ENCODE measurements at regions not wholly inside any gene's neighbourhood (a gene's known extent, or its start where the extent isn't known, plus 50 kb on each side); places are given as distances from the start of the nearest gene placed in this dataset.
"Not testable (repeated sequence)": the region's sequence is repeated elsewhere in the genome, so short reads cannot be mapped to it uniquely, and the experiment has no call there.

GRCh38 chr3:153552887-153553604, 391.0 kb downstream of the RAP2B start:
- no peak for DNase-seq (ENCODE audit: low read depth)

DNA sequence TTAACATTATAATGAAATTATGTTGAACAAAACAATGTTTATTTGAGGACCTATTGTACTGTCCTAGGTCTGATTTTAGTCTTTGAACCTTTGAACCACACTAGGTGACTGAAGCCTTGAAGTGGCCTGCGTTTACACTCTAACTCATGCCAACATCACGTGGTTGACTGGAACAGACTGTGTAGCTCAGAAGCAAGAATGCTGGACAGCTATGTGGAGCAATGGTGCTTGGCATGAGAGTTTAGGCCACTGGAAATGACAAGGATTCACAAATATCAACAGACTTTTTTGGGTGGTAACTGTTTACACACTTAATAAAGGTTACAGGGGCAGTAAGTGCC, 391.5 kb downstream of the RAP2B start:
- no peak for DNase-seq (ENCODE audit: low read depth)

DNA sequence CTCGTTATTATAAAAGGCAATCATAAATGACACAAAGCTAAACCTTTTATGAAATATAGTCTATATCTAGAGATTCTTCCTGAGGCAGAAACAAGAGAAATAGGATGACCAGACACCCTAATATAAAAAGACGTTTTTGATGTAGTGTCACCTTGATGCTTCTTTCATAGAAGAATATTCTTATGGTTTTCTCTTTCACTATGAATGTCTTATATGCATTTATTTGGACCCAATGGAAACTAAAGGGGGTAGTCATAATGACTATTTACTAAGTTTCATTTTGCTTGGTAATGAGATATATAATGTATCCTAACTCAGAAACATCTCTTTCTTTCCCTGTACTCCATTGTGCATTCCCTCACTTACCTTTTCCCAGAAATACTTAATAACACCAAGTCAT, 393.9 kb downstream of the RAP2B start:
- no peak for DNase-seq (ENCODE audit: low read depth)

DNA sequence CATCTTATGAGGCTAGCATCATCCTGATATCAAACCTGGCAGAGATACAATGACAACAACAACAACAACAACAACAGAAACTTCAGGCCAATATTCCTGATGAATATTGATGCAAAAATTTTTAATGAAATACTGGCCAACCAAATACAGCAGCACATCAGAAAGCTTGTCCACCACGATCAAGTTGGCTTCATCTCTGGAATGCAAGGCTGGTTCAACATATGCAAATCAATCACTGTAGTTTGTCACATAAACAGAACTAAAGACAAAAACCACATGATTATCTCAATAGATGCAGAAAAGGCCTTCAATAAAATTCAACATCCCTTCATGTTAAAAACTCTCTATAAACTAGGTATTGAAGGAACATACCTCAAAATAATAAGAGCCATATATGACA, 397.3 kb downstream of the RAP2B start:
- not testable (repeated sequence) for DNase-seq (ENCODE audit: low read depth)

DNA sequence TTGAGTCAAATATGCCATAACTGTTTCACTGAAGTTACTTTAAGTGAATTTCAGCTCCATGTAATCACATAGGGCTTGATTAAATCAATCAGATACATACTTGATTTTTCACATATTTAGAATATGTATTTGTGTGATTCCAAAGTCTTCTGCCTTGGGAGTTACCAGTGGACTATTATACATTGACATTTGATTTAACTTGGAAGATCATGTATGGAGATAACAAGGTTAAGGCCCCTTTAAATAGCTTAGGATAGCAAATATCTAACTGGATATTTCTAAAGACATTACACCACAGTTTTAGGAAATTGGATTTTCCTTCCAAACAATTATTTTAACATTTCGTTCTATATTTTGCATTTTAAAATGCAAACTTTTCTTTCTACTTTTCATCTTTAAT, 405.0 kb downstream of the RAP2B start:
- no peak for DNase-seq (ENCODE audit: low read depth)

- no peak for DNase-seq (ENCODE audit: low read depth)
Observed at GRCh38 chr3:153567556-153567955, 405.5 kb downstream of the RAP2B start.

DNA sequence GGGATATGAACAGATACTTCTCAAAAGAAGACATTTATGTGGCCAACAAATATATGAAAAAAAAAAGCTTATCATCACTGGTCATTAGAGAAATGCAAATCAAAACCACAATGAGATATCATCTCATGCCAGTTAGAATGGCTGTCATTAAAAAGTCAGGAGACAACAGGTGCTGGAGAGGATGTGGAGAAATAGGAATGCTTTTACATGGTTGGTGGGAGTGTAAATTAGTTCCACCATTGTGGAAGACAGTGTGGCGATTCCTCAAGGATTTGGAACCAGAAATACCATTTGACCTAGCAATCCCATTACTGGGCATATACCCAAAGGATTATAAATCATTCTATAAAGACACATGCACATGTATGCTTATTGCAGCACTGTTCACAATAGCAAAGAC, 408.5 kb downstream of the RAP2B start:
- DNase-seq (ENCODE audit: low read depth), result not testable (repeated sequence)

GRCh38 chr3:153572165-153572564, 410.1 kb downstream of the RAP2B start:
- no peak for DNase-seq (ENCODE audit: low read depth)

- no peak for DNase-seq (ENCODE audit: low read depth)
Observed at GRCh38 chr3:153572654-153573053, 410.6 kb downstream of the RAP2B start.

- no peak for DNase-seq (ENCODE audit: low read depth)
Observed at GRCh38 chr3:153573481-153573880, 411.5 kb downstream of the RAP2B start.

GRCh38 chr3:153574445-153574844, 412.4 kb downstream of the RAP2B start:
- no peak for DNase-seq (ENCODE audit: low read depth)

DNA sequence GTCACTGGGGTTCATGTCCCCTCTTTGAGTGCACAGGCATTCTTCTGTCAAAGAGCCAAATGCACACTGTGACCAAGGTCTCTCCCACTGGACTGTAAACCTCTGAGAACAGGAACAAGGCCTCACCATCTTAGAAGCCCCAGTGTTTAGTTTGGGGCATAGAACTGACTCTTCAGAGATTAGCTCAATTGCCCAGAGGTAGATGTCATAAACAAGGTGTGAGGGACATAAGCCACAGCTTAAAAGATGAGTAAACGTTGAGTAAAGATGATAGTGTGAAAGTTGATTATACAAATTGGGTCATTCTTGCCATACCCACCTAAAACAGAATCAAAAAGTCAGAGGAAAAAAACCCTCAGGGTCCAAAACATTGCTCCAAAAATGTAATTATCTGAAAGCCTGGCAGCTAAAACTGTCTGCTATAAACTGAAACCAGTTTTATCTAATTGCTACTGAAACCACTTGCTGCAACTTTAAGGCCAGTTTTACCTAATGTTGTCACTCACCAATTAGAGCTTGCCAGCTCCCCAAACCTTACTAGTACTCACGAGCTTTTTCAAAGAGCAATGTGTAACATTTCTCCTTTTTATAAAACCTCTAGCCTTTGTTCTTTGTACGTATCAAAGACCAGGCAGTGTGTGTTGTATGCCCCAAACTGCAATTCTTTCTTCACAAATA, 415.2 kb downstream of the RAP2B start:
- no peak for DNase-seq (ENCODE audit: low read depth)

DNA sequence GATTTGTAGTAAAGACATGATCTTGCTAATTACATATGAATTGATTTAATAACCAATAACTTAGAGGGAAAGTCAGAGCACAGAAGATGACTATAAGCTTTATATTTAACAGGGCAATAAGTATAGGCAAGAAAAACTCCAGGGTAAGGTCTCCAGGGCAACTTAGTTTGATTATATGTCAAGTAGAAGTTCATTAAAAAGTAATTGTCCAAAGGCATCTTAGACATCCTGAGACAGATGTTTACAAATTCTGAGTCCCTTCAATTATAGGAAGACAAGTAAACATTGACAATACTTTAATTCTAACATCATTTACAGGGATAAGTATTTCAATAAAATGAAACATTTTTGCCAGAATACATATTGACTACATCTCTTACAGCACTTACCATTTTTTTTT, 416.0 kb downstream of the RAP2B start:
- no peak for DNase-seq (ENCODE audit: low read depth)

- DNase-seq (ENCODE audit: low read depth), result no peak
Observed at GRCh38 chr3:153590051-153590450, 428.0 kb downstream of the RAP2B start.

- no peak for DNase-seq (ENCODE audit: low read depth)
Observed at GRCh38 chr3:153591561-153592245, 429.7 kb downstream of the RAP2B start.

DNA sequence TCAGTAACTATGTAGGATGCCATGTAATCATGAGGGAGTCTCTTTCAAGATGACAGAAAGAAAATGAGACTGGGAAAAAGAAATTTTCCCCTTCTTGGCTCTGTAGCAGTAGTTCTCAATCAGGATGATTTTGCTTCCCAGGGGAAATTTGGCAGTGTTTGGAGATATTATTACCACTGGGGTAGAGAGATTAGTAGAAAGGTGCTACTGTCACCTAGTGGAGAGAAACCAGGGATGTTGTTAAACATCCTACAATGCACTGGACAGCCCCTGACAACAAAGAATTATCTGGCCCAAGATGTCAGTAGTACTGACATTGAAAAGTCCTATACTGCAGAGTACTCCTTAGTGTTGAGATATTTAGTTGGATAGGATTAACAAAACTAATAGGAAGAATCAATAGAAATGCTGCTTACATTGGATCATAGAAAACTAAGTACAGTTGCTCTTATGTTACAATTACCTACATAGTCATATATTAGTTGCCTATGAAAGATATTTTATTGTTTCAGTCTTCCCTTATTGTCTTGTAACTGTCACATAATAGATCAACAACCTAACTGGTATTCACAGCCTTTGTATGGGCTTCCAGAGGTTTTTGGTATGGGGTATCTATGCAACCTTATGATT, 433.3 kb downstream of the RAP2B start:
- no peak for DNase-seq (ENCODE audit: low read depth)

- DNase-seq (ENCODE audit: low read depth), result no peak
Observed at GRCh38 chr3:153596401-153596800, 434.4 kb downstream of the RAP2B start.

DNA sequence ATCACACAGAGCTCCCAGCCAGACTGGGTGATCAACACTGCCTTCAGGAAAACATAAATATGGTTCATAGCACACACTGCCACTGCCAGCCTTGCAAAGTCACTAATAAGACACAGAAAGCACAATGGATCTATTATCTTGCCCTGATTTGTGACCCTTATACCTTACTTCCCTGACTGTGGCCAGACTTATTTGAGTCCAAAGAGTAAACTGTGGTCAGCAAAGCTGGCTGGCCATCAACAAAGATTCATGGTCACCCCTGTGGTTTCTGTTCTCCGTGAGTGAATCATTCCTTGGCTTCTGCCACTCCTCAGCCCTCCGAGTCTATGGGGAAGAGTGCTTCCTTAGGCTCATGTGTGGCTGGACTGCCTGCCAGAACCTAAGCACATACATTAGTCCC, 437.7 kb downstream of the RAP2B start:
- no peak for DNase-seq (ENCODE audit: low read depth)

DNA sequence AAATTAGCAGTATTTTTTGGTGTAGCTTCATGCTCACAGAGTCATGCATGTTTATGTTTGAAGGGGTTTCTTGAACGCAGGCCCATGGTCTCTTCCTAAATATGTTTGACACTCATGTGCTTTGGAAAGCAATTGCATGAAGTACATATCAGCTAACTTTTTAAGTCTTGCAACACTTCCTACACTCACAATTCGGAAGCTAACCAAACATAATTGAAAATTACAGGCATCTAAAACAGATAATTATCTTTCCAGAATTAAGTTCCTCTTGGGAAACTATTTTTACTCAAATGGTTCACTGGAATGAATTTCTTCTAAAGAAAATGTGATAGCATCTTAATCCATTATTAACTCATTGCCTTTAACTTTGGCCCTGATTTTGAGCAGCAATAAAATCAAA, 438.9 kb downstream of the RAP2B start:
- no peak for DNase-seq (ENCODE audit: low read depth)

DNA sequence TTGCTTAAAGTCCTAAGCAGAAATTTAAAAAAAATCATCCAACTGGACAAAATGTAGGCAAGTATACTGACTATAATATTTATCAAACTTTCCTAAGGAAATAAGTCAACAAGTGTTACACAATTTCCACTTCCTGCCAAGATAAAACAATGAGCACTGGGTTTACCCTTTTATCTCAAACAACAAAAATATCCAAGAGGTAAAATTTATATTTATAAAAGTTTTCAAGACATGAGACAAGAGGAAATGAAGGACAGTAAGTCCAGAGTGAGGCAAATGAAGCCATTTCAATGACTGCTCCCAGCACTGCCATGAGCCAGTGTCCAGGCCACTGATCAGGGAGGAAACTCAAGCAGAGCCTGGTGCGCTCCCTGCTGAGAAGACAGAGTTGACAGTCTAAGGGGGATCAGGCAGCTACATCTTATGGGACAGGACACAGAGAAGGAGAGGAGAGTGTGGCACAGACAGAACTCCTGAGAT, 439.4 kb downstream of the RAP2B start:
- no peak for DNase-seq (ENCODE audit: low read depth)

GRCh38 chr3:153602801-153603200, 440.8 kb downstream of the RAP2B start:
- no peak for DNase-seq (ENCODE audit: low read depth)

- no peak for DNase-seq (ENCODE audit: low read depth)
Observed at GRCh38 chr3:153614140-153614539, 452.1 kb downstream of the RAP2B start.

DNA sequence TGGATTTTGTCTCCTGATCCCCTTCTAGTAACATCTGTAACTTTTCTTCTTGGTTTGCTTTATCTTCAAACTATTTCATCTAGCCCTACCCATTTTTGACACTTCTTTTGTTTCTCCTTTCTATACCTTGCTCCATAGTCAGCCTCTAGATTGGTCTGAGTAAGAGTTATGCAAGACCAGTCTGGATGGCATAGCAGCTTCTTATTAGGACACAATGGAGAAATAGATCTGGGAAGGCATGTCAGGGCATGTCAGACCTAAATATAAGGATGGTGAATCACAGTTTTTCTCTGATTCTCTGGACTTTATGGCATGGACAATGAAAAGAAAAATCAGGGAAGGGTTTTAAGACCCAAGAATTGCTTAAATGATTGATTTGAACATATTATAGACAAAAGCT, 452.5 kb downstream of the RAP2B start:
- no peak for DNase-seq (ENCODE audit: low read depth)
